Activated T-cell treated with anti-CD3 and anti-CD28 coated beads, Interleukin-2, amount 50 U/mL, for 24 hours (primary cell): ENCODE measurements at regions not wholly inside any gene's neighbourhood (a gene's known extent, or its start where the extent isn't known, plus 50 kb on each side); places are given as distances from the start of the nearest gene placed in this dataset.
"Not testable (repeated sequence)": the region's sequence is repeated elsewhere in the genome, so short reads cannot be mapped to it uniquely, and the experiment has no call there.

Experiments
- DNase-seq: peaks from one replicate; pipeline ENCODE4 v3.0.0-alpha.2; 2020
- H3K27ac Mint-ChIP-seq: 2 replicates; pipeline ENCODE4 v1.8.0; 2020; ENCODE audit warnings: mild to moderate bottlenecking, mixed read lengths
- H3K27me3 Mint-ChIP-seq: 2 replicates; pipeline ENCODE4 v1.8.0; 2020; ENCODE audit warnings: mixed read lengths
- H3K36me3 Mint-ChIP-seq: 2 replicates; pipeline ENCODE4 v1.8.0; 2020; ENCODE audit warnings: low read depth, mixed read lengths
- H3K4me1 Mint-ChIP-seq: 2 replicates; pipeline ENCODE4 v1.8.0; 2020; ENCODE audit warnings: low read depth, mixed read lengths
- H3K4me3 Mint-ChIP-seq: 2 replicates; pipeline ENCODE4 v1.8.0; 2020; ENCODE audit warnings: mild to moderate bottlenecking, moderate library complexity, mixed read lengths
- H3K9me3 Mint-ChIP-seq: 2 replicates; pipeline ENCODE4 v1.8.0; 2020; ENCODE audit warnings: mixed read lengths

DNA sequence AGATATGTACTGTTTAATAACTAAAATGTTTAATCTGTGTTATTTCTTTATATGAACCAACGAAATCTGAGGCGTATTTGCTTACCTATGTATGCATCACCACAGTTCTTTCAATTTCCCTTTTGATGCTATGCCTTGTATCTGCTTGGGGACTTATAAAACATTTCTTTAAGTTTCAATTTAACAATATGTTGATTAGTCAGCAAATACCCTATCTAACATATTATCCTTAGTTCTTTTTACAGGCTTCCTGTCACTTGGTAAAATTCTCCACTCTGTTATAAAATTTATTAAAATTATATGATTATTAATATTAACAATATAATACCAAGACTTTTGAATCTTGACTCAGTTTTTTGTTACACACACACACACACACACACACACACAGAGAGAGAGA lies 174.3 kb downstream of the CPS1 start:
- no peaks in the 10 kb centered on the region for H3K4me1 Mint-ChIP-seq
- no peak overlapping the region for H3K4me3 Mint-ChIP-seq
- H3K27me3 Mint-ChIP-seq = no peaks in the 10 kb centered on the region
- H3K36me3 Mint-ChIP-seq = no peaks in the 10 kb centered on the region
- H3K9me3 Mint-ChIP-seq = no peaks in the 10 kb centered on the region
- DNase-seq = no peak
- H3K27ac Mint-ChIP-seq = no peak overlapping the region

DNA sequence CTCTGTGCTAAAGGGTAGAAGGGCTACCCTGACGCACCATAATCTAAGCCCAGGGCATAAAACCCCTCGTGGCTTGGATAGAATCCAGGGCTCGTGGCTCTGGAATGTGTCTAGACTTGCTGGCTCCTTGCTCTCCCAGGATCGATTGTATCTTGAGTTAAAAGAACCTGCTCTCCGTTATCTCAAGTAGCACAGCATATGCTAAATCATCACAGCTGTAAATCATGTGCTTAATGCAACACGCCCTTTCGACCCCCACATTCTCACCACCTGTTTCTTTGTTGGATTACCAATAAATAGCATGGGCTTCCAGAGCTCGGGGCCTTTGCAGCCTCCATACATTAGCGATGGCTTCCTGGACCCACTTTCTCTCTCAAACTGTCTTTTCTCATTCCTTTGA lies 190.4 kb downstream of the CPS1 start:
- not testable (repeated sequence) for DNase-seq, H3K9me3 Mint-ChIP-seq, H3K4me1 Mint-ChIP-seq, H3K27me3 Mint-ChIP-seq, H3K4me3 Mint-ChIP-seq, H3K27ac Mint-ChIP-seq, H3K36me3 Mint-ChIP-seq

DNA sequence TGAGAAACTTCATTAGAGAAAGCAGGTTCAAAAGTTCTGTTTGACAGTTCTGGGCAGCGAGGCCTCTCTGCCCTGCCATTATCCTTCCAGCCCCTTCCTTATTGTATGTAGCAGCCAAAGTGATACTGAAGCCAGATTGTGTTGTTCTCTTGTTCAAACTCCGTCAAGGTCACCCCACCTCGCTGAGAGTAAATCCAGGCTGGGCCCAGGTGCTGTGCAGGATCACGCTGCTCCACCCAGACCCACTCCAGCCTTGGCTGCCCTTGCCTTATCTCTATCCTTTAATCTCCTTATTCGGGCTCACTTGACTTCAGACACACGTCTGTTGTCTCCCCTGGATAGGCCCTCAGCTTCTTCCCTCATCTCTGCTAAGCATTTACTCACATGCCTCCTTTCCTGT lies 196.1 kb downstream of the CPS1 start:
- Mint-ChIP-seq H3K27me3 (no peaks in the 10 kb centered on the region), H3K27ac (no peak overlapping the region), H3K36me3 (no peaks in the 10 kb centered on the region), H3K9me3 (no peaks in the 10 kb centered on the region), H3K4me3 (no peak overlapping the region), H3K4me1 (no peaks in the 10 kb centered on the region)
- no peak for DNase-seq

DNA sequence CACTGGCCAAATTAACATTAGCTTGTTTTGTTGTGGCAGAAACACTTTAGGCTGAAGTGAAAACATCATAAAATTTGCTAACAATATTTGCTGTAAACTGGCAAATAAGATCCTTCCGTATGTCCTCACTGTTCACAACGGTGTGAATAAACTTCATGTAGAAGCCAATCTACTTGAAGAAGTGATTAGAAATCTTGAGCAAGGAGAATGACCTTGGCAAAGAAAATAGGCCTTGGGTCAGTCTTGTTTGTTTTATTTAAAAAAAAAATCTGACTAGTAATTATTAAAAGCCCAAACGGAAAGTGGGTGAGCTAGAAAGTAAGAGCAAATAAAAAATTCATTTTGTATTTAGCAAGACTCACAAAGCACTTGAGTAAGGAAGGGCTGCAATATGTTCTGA lies 197.0 kb downstream of the CPS1 start:
- no peaks in the 10 kb centered on the region for H3K27me3 Mint-ChIP-seq
- no peak for DNase-seq
- H3K27ac Mint-ChIP-seq = no peak overlapping the region
- H3K9me3 Mint-ChIP-seq = no peaks in the 10 kb centered on the region
- no peaks in the 10 kb centered on the region for H3K36me3 Mint-ChIP-seq
- H3K4me3 Mint-ChIP-seq = no peak overlapping the region
- no peaks in the 10 kb centered on the region for H3K4me1 Mint-ChIP-seq

DNA sequence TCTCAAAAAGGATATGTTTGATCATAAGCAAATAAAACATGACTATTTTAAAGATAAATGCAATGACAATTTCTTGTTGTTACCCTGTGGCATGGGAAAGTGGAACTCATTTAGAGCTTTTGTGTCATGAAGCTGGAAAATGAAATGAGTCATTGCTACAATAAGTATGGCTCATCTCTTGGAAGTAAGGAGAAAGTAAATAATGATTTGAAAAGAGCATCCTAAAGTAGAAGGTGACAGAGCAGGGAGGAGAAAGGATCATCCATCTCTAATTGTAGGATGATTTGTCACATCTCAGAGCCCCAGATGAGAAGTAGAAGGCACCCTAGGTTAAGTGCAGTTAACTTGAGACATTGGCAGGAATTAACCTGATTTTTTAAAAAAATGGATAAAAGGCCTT lies 200.5 kb downstream of the CPS1 start:
- Mint-ChIP-seq H3K36me3 (no peaks in the 10 kb centered on the region), H3K9me3 (no peaks in the 10 kb centered on the region), H3K4me1 (no peaks in the 10 kb centered on the region), H3K27ac (no peak overlapping the region), H3K27me3 (no peaks in the 10 kb centered on the region), H3K4me3 (no peak overlapping the region)
- DNase-seq = no peak

DNA sequence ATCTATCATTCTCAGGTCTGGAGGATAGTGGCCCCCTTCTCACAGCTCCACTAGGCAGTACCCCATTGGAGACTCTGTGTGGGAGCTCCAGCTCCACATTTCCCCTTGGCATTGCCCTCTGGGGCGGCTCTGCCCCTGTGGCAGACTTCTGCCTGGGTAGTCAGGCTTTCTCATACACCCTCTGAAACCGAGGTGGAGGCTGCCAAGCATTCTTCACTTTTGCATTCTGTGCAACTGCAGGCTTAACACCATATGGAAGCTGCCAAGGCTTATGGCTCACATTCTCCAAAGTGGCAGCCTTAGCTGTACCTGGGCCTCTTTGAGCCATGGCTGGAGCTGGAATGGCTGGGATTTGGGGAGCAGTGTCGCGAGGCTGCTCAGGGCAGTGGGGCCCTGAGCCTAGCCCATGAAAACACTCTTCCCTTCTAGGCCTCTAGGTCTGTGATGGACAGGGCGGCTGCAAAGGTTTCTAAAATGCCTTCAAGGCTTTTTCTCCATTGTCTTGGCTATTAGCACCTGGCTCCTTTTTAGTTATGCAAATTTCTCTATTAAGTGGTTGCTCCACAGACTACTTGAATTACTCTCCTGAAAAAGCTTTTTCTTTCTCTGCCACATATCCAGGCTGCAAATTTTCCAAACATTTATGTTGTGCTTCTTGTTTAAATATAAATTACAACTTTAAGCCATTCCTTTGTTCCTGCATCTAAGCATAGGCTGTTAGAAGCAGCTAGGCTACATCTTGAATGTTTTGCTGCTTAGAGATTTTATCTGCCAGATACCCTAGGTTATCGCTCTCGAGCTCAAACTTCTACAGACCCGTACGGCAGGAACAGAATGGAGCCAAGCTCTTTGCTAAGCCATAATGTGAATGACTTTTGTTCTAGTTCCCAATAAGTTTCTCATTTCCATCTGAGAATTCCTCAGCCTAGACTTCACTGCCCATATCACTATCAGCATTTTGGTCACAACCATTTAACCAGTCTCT lies 206.5 kb downstream of the CPS1 start:
- Mint-ChIP-seq H3K9me3 (peaks cover 2% of the 10 kb centered on the region), H3K27ac (no peak overlapping the region)

DNA sequence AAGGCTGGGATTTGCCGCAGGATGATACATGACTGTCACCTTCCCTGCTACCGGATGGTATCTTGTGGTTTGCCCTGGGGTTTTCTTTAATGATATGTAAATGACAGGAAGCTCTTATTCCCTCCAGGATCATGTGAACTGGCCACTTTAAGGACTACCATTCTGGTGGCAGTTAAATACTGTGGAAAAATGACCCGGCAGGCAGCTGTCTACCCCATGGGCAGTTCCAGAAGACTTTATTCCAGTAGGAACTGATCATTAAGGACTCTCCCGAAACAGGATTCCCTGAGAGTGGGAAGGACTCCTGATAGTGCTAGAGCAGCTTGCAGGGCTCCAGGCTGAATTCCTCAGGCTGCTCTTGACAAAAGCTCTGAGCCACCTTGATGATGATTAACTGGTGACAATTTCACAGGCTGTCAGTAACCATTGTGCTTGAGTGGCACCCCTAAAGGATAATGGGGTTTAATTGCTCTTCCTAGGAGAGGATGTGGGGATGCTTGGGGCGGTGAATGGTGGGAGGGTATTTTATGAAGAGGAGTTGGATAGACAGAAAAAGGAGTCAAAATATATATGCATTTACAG lies 212.0 kb downstream of the CPS1 start:
- Mint-ChIP-seq H3K36me3 (no peaks in the 10 kb centered on the region), H3K4me1 (no peaks in the 10 kb centered on the region), H3K27me3 (no peaks in the 10 kb centered on the region), H3K4me3 (no peak overlapping the region), H3K27ac (no peak overlapping the region), H3K9me3 (peaks cover 7% of the 10 kb centered on the region)
- no peak for DNase-seq

More for the DNA sequence above, 206.5 kb downstream of the CPS1 start:
- no peak for DNase-seq
- Mint-ChIP-seq H3K4me1 (no peaks in the 10 kb centered on the region), H3K27me3 (no peaks in the 10 kb centered on the region), H3K4me3 (no peak overlapping the region), H3K36me3 (no peaks in the 10 kb centered on the region)

DNA sequence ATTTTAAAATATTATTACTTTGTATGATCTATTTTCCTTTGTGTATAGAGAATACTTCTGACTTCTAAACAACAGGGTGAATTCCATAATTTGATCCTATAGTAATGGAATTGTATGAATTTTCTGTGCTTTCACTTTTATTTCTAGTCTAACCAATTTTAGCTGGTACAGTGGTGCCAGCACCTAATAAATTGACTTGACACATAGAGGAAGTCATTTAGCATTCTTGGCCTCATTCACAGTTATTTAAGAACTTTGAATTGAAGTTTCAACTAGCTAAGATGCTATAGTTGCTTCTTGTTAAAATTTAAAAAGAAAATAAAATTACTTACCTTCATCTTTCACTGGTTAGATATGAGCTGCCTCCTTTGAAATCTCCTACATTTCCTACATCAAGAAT lies 220.4 kb downstream of the CPS1 start:
- H3K27me3 Mint-ChIP-seq = no peaks in the 10 kb centered on the region
- no peak for DNase-seq
- H3K27ac Mint-ChIP-seq = no peak overlapping the region
- H3K36me3 Mint-ChIP-seq = no peaks in the 10 kb centered on the region
- no peak overlapping the region for H3K4me3 Mint-ChIP-seq
- H3K4me1 Mint-ChIP-seq = no peaks in the 10 kb centered on the region
- peaks cover 6% of the 10 kb centered on the region for H3K9me3 Mint-ChIP-seq

DNA sequence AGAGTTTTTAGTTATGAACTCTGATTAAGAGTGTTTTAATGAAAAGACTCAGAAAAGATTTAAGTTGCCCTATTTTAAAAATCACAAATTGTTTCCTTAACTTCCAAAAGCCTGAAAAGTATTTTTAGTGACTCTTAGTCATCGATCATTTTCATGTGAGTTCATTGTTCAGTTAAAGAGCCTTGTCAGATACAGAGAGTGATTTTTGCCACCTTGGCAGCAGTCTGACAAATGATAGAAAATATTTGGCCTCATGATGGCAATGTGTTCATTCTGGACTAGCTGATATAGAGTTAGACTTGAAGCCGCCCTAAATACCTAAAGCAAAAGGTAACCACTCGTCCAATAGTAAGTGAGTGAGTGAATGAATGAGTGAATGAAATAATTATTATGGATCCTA lies 225.8 kb downstream of the CPS1 start:
- no peaks in the 10 kb centered on the region for H3K4me1 Mint-ChIP-seq
- DNase-seq = no peak
- H3K27me3 Mint-ChIP-seq = no peaks in the 10 kb centered on the region
- H3K4me3 Mint-ChIP-seq = no peak overlapping the region
- no peak overlapping the region for H3K27ac Mint-ChIP-seq
- H3K9me3 Mint-ChIP-seq = no peaks in the 10 kb centered on the region
- no peaks in the 10 kb centered on the region for H3K36me3 Mint-ChIP-seq

DNA sequence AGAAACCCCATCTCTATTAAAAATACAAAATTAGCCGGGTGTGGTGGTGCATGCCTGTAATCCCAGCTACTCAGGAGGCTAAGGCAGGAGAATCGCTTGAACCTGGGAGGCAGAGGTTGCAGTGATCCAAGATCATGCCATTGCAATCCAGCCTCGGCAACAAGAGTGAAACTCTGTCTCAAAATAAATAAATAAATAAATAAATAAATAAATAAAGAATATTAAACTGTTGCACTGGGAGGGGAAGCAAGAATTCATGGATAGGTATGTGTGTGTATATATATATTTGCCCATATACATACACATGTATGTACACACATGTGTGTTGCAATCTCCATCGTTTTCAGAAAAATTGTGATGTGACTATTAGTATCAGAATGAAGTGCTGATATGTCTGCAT lies 231.4 kb downstream of the CPS1 start:
- H3K4me3 Mint-ChIP-seq, H3K27ac Mint-ChIP-seq, H3K36me3 Mint-ChIP-seq, H3K4me1 Mint-ChIP-seq, H3K27me3 Mint-ChIP-seq, H3K9me3 Mint-ChIP-seq, DNase-seq: not testable (repeated sequence)

DNA sequence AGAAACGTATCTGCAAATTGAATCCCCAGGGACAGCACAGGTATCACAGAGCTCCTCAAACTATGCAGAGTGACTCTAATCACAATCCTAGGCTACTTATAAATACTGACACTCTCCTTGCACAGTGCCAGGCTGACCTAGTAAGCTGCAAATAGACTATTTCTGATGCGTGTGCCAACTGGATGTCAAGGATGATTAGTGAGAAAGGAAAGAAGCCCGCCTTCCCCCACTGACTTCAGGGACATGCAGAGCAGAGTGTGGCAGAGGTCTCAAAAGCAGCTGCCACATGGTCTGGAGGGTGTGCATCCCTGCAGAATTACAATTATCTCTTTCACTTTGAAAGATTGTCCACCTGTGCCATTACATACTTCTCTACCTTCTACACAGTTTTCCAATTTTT lies 235.6 kb downstream of the CPS1 start:
- Mint-ChIP-seq H3K27ac (no peak overlapping the region), H3K4me1 (no peaks in the 10 kb centered on the region), H3K27me3 (no peaks in the 10 kb centered on the region), H3K36me3 (no peaks in the 10 kb centered on the region), H3K9me3 (no peaks in the 10 kb centered on the region), H3K4me3 (no peak overlapping the region)
- DNase-seq = no peak

DNA sequence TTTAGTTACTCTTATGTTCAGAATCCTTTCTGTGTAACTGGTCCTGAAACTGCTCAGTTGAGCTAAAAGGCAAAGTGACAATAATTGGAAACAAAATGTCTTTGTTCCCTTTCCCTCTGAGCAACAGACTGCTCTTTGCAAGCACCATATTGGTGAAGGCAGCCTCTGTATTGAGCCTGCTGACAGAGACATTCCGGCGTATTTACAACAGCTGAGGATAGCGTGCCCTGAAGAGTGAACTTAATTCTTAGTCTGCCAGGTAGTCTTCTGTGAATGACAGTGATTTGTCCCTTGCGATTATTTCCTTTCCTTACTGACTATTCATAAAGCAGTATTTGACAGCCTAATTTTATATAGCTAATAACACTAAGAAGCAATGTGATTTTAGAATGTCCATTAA lies 239.1 kb downstream of the CPS1 start:
- no peaks in the 10 kb centered on the region for H3K36me3 Mint-ChIP-seq

DNA sequence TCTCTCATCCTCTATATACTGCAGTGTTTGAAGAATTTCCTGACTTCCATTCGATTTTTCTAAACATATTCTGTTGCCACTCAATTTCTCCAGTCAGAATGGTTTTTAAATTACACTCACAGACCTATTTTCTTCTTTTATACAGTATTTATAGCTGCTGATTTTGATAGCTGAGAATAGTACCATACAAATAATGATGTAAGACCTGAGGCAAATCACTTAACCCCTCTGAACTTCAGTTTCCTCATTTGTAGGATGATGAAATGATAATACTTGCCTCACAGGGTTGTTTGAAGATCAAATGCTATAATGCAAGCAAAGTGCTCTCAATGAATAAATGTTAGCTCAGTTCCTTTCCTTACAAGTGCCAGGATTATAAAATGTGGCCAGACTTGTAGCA lies 241.8 kb downstream of the CPS1 start:
- Mint-ChIP-seq H3K4me1 (no peaks in the 10 kb centered on the region), H3K9me3 (no peaks in the 10 kb centered on the region), H3K36me3 (no peaks in the 10 kb centered on the region), H3K27me3 (no peaks in the 10 kb centered on the region), H3K4me3 (no peak overlapping the region), H3K27ac (no peak overlapping the region)
- no peak for DNase-seq

More for the DNA sequence above, 239.1 kb downstream of the CPS1 start:
- H3K9me3 Mint-ChIP-seq = no peaks in the 10 kb centered on the region
- DNase-seq = no peak
- H3K27me3 Mint-ChIP-seq = no peaks in the 10 kb centered on the region
- no peak overlapping the region for H3K27ac Mint-ChIP-seq
- H3K4me1 Mint-ChIP-seq = no peaks in the 10 kb centered on the region
- no peak overlapping the region for H3K4me3 Mint-ChIP-seq

DNA sequence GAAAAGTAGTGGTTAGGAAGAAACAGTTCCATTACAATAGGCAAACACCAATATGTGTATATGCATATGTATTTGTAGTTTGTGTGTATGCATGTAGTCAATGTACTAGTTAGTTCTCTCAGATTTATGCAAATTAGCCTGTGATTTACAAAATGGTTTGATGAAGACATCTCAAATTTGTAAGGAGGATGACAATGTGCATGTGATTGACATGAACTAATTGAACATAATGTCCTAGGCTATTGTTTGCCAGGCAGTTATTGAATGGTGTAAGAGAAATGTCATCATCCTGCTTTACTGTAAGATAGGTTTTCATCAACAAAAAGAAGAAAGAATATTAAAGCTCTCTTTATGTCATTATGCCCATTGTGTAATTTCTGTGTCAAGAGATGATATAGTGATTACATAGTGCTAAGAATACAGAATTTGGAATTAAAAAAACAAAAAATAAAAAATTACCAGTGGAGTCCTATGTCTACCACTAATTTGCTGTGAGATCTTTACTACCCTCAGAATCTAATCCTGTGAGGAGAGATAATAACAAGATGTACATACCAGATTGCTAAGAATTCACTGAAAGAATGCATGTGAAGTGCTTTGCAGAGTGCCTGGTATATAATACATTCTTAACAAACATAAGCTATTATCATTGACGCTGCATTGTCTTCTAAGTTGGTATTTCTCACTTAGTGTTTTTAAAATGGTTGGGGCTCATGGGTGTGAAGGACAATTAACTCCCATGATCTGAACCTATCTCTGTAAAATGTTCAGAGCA lies 258.0 kb downstream of the CPS1 start:
- H3K36me3 Mint-ChIP-seq = no peaks in the 10 kb centered on the region
- no peak for DNase-seq
- no peak overlapping the region for H3K4me3 Mint-ChIP-seq
- no peak overlapping the region for H3K27ac Mint-ChIP-seq
- H3K9me3 Mint-ChIP-seq = peaks cover 10% of the 10 kb centered on the region
- no peaks in the 10 kb centered on the region for H3K27me3 Mint-ChIP-seq
- H3K4me1 Mint-ChIP-seq = no peaks in the 10 kb centered on the region

DNA sequence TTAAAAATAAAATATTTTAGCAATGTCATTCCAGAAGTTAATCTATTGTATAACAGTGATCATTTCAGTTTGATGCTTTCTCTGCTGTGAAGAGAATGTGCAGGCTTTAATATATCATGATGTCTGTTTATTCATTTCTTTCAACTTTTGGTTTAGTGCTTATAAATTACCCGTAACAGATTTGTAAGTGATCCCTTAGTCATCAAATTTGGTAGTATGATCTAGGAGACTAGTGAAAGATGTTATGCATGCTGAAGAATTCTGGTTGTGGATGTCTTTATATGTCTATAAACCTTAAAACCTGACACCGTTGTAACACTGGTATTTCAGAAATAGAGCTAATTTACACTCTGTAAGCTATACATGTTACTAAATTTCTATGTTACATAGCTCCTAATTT lies 260.4 kb downstream of the CPS1 start:
- no peaks in the 10 kb centered on the region for H3K4me1 Mint-ChIP-seq
- H3K27ac Mint-ChIP-seq = no peak overlapping the region
- H3K36me3 Mint-ChIP-seq = no peaks in the 10 kb centered on the region
- H3K4me3 Mint-ChIP-seq = no peak overlapping the region
- H3K9me3 Mint-ChIP-seq = peaks cover 3% of the 10 kb centered on the region
- no peak for DNase-seq
- no peaks in the 10 kb centered on the region for H3K27me3 Mint-ChIP-seq
